ENCODE measurements at regions not wholly inside any gene's neighbourhood (a gene's known extent, or its start where the extent isn't known, plus 50 kb on each side); places are given as distances from the start of the nearest gene placed in this dataset.
A peak's percentile ranks its signal among the peaks of the same experiment; 100 is the strongest.

GRCh38 chr14:26896447-26896846 lies 298.6 kb upstream of the NOVA1 start:
- Histone ChIP-seq H3K27me3 (ENCODE audit: insufficient read depth, low read length) (no peaks in the 10 kb centered on the region), H3K27ac (ENCODE audit: low read depth, low read length) (no peak overlapping the region), H2AFZ (ENCODE audit: low read depth, low read length) (no peak overlapping the region), H3K4me2 (ENCODE audit: low read length) (no peak overlapping the region), H3K9ac (ENCODE audit: low read length) (no peak overlapping the region), H3K79me2 (ENCODE audit: insufficient read depth, low read length) (no peaks in the 10 kb centered on the region), H4K20me1 (ENCODE audit: insufficient read depth, low read length) (no peaks in the 10 kb centered on the region), H3K4me3 (ENCODE audit: insufficient read depth, low read depth, low read length) (no peak overlapping the region), H3K9me3 (ENCODE audit: insufficient read depth, low read depth, low read length) (no peaks in the 10 kb centered on the region), H3K36me3 (ENCODE audit: insufficient read depth, low read length) (no peaks in the 10 kb centered on the region), H3K4me1 (ENCODE audit: insufficient read depth, low read length) (no peaks in the 10 kb centered on the region)
- Mint-ChIP-seq H3K4me3 (ENCODE audit: unreplicated experiment) (no peak overlapping the region), H3K27ac (ENCODE audit: unreplicated experiment) (no peak overlapping the region), H3K9me3 (ENCODE audit: unreplicated experiment) (peaks cover 3% of the 10 kb centered on the region), H3K4me1 (ENCODE audit: low read depth, unreplicated experiment) (no peaks in the 10 kb centered on the region), H3K27me3 (ENCODE audit: low read depth, unreplicated experiment) (no peaks in the 10 kb centered on the region), H3K36me3 (ENCODE audit: low read depth, unreplicated experiment) (no peaks in the 10 kb centered on the region)
- DNase-seq (ENCODE audit: low read depth) (peak; percentile 58), FAIRE-seq (no peak)
- TF ChIP-seq EZH2 (IDR thresholded peaks at IDR 0.05; ENCODE audit: insufficient read depth, low read length) (no peak), CTCF (IDR thresholded peaks at IDR 0.05; ENCODE audit: insufficient read depth, low read depth, low read length) (no peak)

DNA sequence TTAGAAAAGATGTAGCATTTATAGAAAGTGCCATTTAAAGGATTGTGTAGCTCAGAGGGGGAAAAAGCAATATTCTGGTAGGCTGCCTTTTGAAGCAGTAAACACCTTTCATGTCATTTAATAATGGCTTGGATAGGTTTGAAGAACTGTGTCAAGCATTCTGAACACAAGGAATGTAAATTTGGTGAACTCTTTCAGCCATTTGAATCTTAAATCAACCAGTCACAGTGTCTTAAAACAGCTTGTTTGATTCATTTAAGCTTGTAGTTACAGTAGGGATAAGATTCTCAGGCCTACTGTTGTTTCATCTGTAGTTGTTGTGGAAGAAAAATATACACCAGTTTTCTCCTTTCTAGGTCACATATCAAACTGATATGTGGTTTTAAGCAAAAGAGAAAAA lies 299.4 kb upstream of the NOVA1 start:
- FAIRE-seq = no peak

More for the DNA sequence above, 299.4 kb upstream of the NOVA1 start:
- Histone ChIP-seq H3K27ac (ENCODE audit: low read depth, low read length) (no peak overlapping the region), H3K9ac (ENCODE audit: low read length) (no peak overlapping the region), H3K79me2 (ENCODE audit: insufficient read depth, low read length) (no peaks in the 10 kb centered on the region), H2AFZ (ENCODE audit: low read depth, low read length) (no peak overlapping the region), H3K4me2 (ENCODE audit: low read length) (no peak overlapping the region), H4K20me1 (ENCODE audit: insufficient read depth, low read length) (no peaks in the 10 kb centered on the region), H3K36me3 (ENCODE audit: insufficient read depth, low read length) (no peaks in the 10 kb centered on the region), H3K4me3 (ENCODE audit: insufficient read depth, low read depth, low read length) (no peak overlapping the region), H3K9me3 (ENCODE audit: insufficient read depth, low read depth, low read length) (no peaks in the 10 kb centered on the region), H3K4me1 (ENCODE audit: insufficient read depth, low read length) (no peaks in the 10 kb centered on the region), H3K27me3 (ENCODE audit: insufficient read depth, low read length) (no peaks in the 10 kb centered on the region)
- Mint-ChIP-seq H3K36me3 (ENCODE audit: low read depth, unreplicated experiment) (no peaks in the 10 kb centered on the region), H3K4me3 (ENCODE audit: unreplicated experiment) (no peak overlapping the region), H3K27ac (ENCODE audit: unreplicated experiment) (no peak overlapping the region), H3K4me1 (ENCODE audit: low read depth, unreplicated experiment) (no peaks in the 10 kb centered on the region), H3K27me3 (ENCODE audit: low read depth, unreplicated experiment) (peaks cover 2% of the 10 kb centered on the region), H3K9me3 (ENCODE audit: unreplicated experiment) (peaks cover 3% of the 10 kb centered on the region)
- TF ChIP-seq EZH2 (IDR thresholded peaks at IDR 0.05; ENCODE audit: insufficient read depth, low read length) (no peak), CTCF (IDR thresholded peaks at IDR 0.05; ENCODE audit: insufficient read depth, low read depth, low read length) (no peak)
- no peak for DNase-seq (ENCODE audit: low read depth)
